Endodermal cell (in vitro differentiated cells): ENCODE measurements at regions not wholly inside any gene's neighbourhood (a gene's known extent, or its start where the extent isn't known, plus 50 kb on each side); places are given as distances from the start of the nearest gene placed in this dataset.

Source experiments
- DNase-seq: peaks from one replicate; pipeline ENCODE4 v3.0.0-alpha.2; 2017
- H3K27ac ChIP-seq: 2 replicates; pipeline ENCODE4 v1.5.1; 2013; ENCODE audit warnings: mild to moderate bottlenecking, low read depth, low read length, moderate library complexity
- H3K27me3 ChIP-seq: 2 replicates; pipeline ENCODE4 v1.6.1; 2013; ENCODE audit warnings: mild to moderate bottlenecking, low read length, moderate library complexity; ENCODE audit not compliant: insufficient read depth, control insufficient read depth, poor library complexity, severe bottlenecking
- H3K36me3 ChIP-seq: 2 replicates; pipeline ENCODE4 v1.7.0; 2013; ENCODE audit warnings: mild to moderate bottlenecking, low read length, moderate library complexity; ENCODE audit not compliant: control insufficient read depth, insufficient read depth
- H3K4me1 ChIP-seq: one replicate; pipeline ENCODE4 v1.7.0; 2013; ENCODE audit warnings: low read length; ENCODE audit not compliant: control insufficient read depth, insufficient read depth
- H3K4me3 ChIP-seq: 2 replicates; pipeline ENCODE4 v1.5.1; 2013; ENCODE audit warnings: mild to moderate bottlenecking, low read length, moderate library complexity
- H3K9ac ChIP-seq: 2 replicates; pipeline ENCODE4 v1.6.1; 2013; ENCODE audit warnings: mild to moderate bottlenecking, low read length, moderate library complexity; ENCODE audit not compliant: poor library complexity, severe bottlenecking; ENCODE audit errors: extremely low read depth
- H3K9me3 ChIP-seq: 2 replicates; pipeline ENCODE4 v1.6.1; 2013; ENCODE audit warnings: mild to moderate bottlenecking, low read length, moderate library complexity; ENCODE audit not compliant: control insufficient read depth
- H3K27ac Mint-ChIP-seq: 2 replicates; pipeline ENCODE4 v1.8.0; 2020; ENCODE audit warnings: mixed read lengths
- H3K27me3 Mint-ChIP-seq: 2 replicates; pipeline ENCODE4 v1.8.0; 2021; ENCODE audit warnings: mild to moderate bottlenecking, mixed read lengths; ENCODE audit not compliant: insufficient read depth
- H3K36me3 Mint-ChIP-seq: 2 replicates; pipeline ENCODE4 v1.8.0; 2020; ENCODE audit warnings: low read depth, mixed read lengths
- H3K4me1 Mint-ChIP-seq: 2 replicates; pipeline ENCODE4 v1.8.0; 2020; ENCODE audit warnings: mixed read lengths
- H3K4me3 Mint-ChIP-seq: 2 replicates; pipeline ENCODE4 v1.8.0; 2020; ENCODE audit warnings: mild to moderate bottlenecking, moderate library complexity, mixed read lengths
- H3K9me3 Mint-ChIP-seq: 2 replicates; pipeline ENCODE4 v1.8.0; 2020; ENCODE audit warnings: mild to moderate bottlenecking, mixed read lengths
- WGBS, 2 experiments: methylation state at CpG; one replicate each; pipeline versions ENCODE4 v1.1.5 to v1.1.7; 2013; ENCODE audit warnings: missing lambda C conversion rate in 2 of 2, mixed read lengths in 1 of 2; ENCODE audit not compliant: insufficient coverage in 1 of 2, insufficient read length in 1 of 2; 5-methylcytosine and 5-hydroxymethylcytosine counted together
- TF ChIP-seq, protein P1 (sequence below): fragments of 200-600 bp; sonication (generic); conservative IDR thresholded peaks from 2 replicates; pipeline ENCODE4 v1.5.0; 2021; ENCODE audit warnings: antibody characterized with exemption, mild to moderate bottlenecking

DNA sequence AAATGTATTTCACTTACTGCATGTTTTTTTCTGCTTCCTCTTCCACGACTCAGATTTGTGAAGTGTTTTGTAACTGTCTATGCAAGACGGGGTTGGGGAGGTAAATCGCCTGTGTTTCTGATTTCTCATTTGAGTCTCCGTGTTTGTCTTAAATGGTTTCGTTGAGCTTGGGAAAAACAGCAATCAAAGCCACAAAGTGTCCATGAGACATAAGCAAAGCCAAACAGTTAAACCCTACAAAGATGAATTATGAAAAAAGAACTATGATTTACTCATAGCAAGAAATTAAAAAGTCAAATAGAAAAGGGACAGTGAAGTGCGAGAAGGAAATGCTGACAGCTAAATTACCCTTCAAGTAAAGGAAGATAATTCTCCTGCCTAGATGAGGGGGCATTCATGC, 164.3 kb upstream of the TMPO start:
- Mint-ChIP-seq H3K36me3 (no peaks in the 10 kb centered on the region), H3K9me3 (no peaks in the 10 kb centered on the region), H3K27me3 (no peaks in the 10 kb centered on the region), H3K4me1 (peaks cover 36% of the 10 kb centered on the region), H3K27ac (no peak overlapping the region), H3K4me3 (no peak overlapping the region)
- Histone ChIP-seq H3K27me3 (no peaks in the 10 kb centered on the region), H3K27ac (no peak overlapping the region), H3K4me1 (peaks cover 2% of the 10 kb centered on the region), H3K9ac (no peak overlapping the region), H3K36me3 (no peaks in the 10 kb centered on the region), H3K9me3 (peaks cover 6% of the 10 kb centered on the region), H3K4me3 (no peak overlapping the region)
- TF ChIP-seq, protein P1, sequence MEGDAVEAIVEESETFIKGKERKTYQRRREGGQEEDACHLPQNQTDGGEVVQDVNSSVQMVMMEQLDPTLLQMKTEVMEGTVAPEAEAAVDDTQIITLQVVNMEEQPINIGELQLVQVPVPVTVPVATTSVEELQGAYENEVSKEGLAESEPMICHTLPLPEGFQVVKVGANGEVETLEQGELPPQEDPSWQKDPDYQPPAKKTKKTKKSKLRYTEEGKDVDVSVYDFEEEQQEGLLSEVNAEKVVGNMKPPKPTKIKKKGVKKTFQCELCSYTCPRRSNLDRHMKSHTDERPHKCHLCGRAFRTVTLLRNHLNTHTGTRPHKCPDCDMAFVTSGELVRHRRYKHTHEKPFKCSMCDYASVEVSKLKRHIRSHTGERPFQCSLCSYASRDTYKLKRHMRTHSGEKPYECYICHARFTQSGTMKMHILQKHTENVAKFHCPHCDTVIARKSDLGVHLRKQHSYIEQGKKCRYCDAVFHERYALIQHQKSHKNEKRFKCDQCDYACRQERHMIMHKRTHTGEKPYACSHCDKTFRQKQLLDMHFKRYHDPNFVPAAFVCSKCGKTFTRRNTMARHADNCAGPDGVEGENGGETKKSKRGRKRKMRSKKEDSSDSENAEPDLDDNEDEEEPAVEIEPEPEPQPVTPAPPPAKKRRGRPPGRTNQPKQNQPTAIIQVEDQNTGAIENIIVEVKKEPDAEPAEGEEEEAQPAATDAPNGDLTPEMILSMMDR: no peak
- peak; percentile 7 for DNase-seq
- 96 to 98% methylated on average over 4 to 6 of the region's 6 CpGs for WGBS, 2 experiments

DNA sequence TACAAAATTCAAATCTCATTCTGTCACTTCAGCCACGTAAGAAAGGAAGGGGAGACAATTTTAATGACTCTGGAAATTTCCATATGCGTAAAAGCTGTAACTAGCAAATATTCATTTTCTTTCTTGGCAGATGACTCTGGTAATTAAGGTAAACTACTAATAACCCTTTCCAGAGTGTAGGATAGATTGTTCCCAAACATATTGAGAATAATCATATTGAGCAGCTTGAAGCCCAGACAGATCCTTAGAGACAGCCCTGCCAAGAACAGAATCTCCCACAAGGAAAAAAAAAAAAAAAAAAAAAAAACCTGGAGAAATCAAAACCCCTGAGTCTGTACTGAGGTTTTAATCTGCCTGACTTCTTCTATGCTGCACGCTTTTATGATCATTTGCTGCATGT, 163.6 kb upstream of the TMPO start:
- H3K4me1 ChIP-seq: peaks cover 2% of the 10 kb centered on the region
- no peaks in the 10 kb centered on the region for H3K27me3 Mint-ChIP-seq
- TF ChIP-seq, protein P1: no peak
- no peaks in the 10 kb centered on the region for H3K27me3 ChIP-seq
- no peak overlapping the region for H3K4me3 Mint-ChIP-seq
- no peak overlapping the region for H3K9ac ChIP-seq
- peaks cover under 1% of the 10 kb centered on the region for H3K9me3 ChIP-seq
- no peak overlapping the region for H3K27ac ChIP-seq
- H3K27ac Mint-ChIP-seq: peak overlapping the region; percentile 24
- H3K36me3 ChIP-seq: no peaks in the 10 kb centered on the region
- no peak overlapping the region for H3K4me3 ChIP-seq
- H3K36me3 Mint-ChIP-seq: no peaks in the 10 kb centered on the region
- peaks cover 38% of the 10 kb centered on the region for H3K4me1 Mint-ChIP-seq
- WGBS, 2 experiments: 87% methylated on average over 3 of the region's 3 CpGs; no CpG with 5 or more reads in 1 of the 2 experiments
- DNase-seq: no peak
- no peaks in the 10 kb centered on the region for H3K9me3 Mint-ChIP-seq

- Mint-ChIP-seq H3K4me1 (peaks cover 42% of the 10 kb centered on the region), H3K36me3 (no peaks in the 10 kb centered on the region), H3K27ac (peak overlapping the region; percentile 24), H3K27me3 (no peaks in the 10 kb centered on the region), H3K4me3 (no peak overlapping the region), H3K9me3 (no peaks in the 10 kb centered on the region)
- TF ChIP-seq, protein P1: no peak
- Histone ChIP-seq H3K36me3 (no peaks in the 10 kb centered on the region), H3K4me1 (peaks cover 2% of the 10 kb centered on the region), H3K9me3 (no peaks in the 10 kb centered on the region), H3K4me3 (no peak overlapping the region), H3K27me3 (no peaks in the 10 kb centered on the region), H3K9ac (no peak overlapping the region), H3K27ac (peak overlapping the region; percentile 0)
- peak; percentile 62 for DNase-seq
- WGBS, 2 experiments: 79 to 80% methylated on average over 3 to 4 of the region's 4 CpGs
Measured at GRCh38 chr12:98352218-98352811, 163.1 kb upstream of the TMPO start.
